ENCODE measurements at regions not wholly inside any gene's neighbourhood (a gene's known extent, or its start where the extent isn't known, plus 50 kb on each side); places are given as distances from the start of the nearest gene placed in this dataset.
"Not testable (repeated sequence)": the region's sequence is repeated elsewhere in the genome, so short reads cannot be mapped to it uniquely, and the experiment has no call there.

GRCh38 chr14:66025779-66026178 lies 460.4 kb upstream of the CCDC196 start:
- DNase-seq = no peak

GRCh38 chr14:66031981-66032380 lies 454.2 kb upstream of the CCDC196 start:
- not testable (repeated sequence) for DNase-seq

GRCh38 chr14:66032800-66033199 lies 453.4 kb upstream of the CCDC196 start:
- no peak for DNase-seq

GRCh38 chr14:66036547-66036946 lies 449.6 kb upstream of the CCDC196 start:
- DNase-seq = no peak

- DNase-seq = peak; percentile 21
These were observed 448.8 kb upstream of the CCDC196 start for GRCh38 chr14:66037361-66037760.

GRCh38 chr14:66038212-66038611 lies 448.0 kb upstream of the CCDC196 start:
- no peak for DNase-seq

GRCh38 chr14:66038618-66039017 lies 447.6 kb upstream of the CCDC196 start:
- no peak for DNase-seq

- no peak for DNase-seq
These were observed 446.7 kb upstream of the CCDC196 start for GRCh38 chr14:66039495-66039894.

- no peak for DNase-seq
These were observed 444.6 kb upstream of the CCDC196 start for GRCh38 chr14:66041582-66041981.

- DNase-seq = no peak
These were observed 442.2 kb upstream of the CCDC196 start for GRCh38 chr14:66043921-66044320.

- no peak for DNase-seq
These were observed 440.6 kb upstream of the CCDC196 start for GRCh38 chr14:66045572-66046021.

- no peak for DNase-seq
These were observed 440.1 kb upstream of the CCDC196 start for GRCh38 chr14:66046035-66046434.

GRCh38 chr14:66046591-66046990 lies 439.6 kb upstream of the CCDC196 start:
- DNase-seq = no peak

- no peak for DNase-seq
These were observed 429.8 kb upstream of the CCDC196 start for GRCh38 chr14:66056268-66056907.

- no peak for DNase-seq
These were observed 429.1 kb upstream of the CCDC196 start for GRCh38 chr14:66056926-66057552.

GRCh38 chr14:66065188-66065587 lies 421.0 kb upstream of the CCDC196 start:
- DNase-seq = no peak

GRCh38 chr14:66066981-66067776 lies 419.0 kb upstream of the CCDC196 start:
- DNase-seq = no peak

GRCh38 chr14:66069036-66069435 lies 417.1 kb upstream of the CCDC196 start:
- DNase-seq = no peak

GRCh38 chr14:66069830-66070541 lies 416.2 kb upstream of the CCDC196 start:
- no peak for DNase-seq

- DNase-seq = peak; percentile 69
These were observed 415.4 kb upstream of the CCDC196 start for GRCh38 chr14:66070542-66071319.

GRCh38 chr14:66072190-66073084 lies 413.7 kb upstream of the CCDC196 start:
- no peak for DNase-seq
